ENCODE measurements at regions not wholly inside any gene's neighbourhood (a gene's known extent, or its start where the extent isn't known, plus 50 kb on each side); places are given as distances from the start of the nearest gene placed in this dataset.
"Not testable (repeated sequence)": the region's sequence is repeated elsewhere in the genome, so short reads cannot be mapped to it uniquely, and the experiment has no call there.

GRCh38 chr15:77877869-77878577 lies 199.5 kb downstream of the TBC1D2B start:
- DNase-seq (ENCODE audit: low read depth): peak; percentile 37

GRCh38 chr15:77876107-77876820 lies 201.2 kb downstream of the TBC1D2B start:
- DNase-seq (ENCODE audit: low read depth): not testable (repeated sequence)

- peak; percentile 48 for DNase-seq (ENCODE audit: low read depth)
Observed at GRCh38 chr15:77875066-77875721, 202.3 kb downstream of the TBC1D2B start.

- DNase-seq (ENCODE audit: low read depth): no peak
Observed at GRCh38 chr15:77874063-77874462, 203.4 kb downstream of the TBC1D2B start.

GRCh38 chr15:77872521-77873425 lies 204.7 kb downstream of the TBC1D2B start:
- not testable (repeated sequence) for DNase-seq (ENCODE audit: low read depth)

GRCh38 chr15:77871852-77872371 lies 205.6 kb downstream of the TBC1D2B start:
- DNase-seq (ENCODE audit: low read depth): no peak

- peak; percentile 54 for DNase-seq (ENCODE audit: low read depth)
Observed at GRCh38 chr15:77870195-77871065, 207.1 kb downstream of the TBC1D2B start.

GRCh38 chr15:77869021-77869895 lies 208.3 kb downstream of the TBC1D2B start:
- DNase-seq (ENCODE audit: low read depth): peak; percentile 57

- not testable (repeated sequence) for DNase-seq (ENCODE audit: low read depth)
Observed at GRCh38 chr15:77868048-77868629, 209.4 kb downstream of the TBC1D2B start.

GRCh38 chr15:77867266-77868047 lies 210.1 kb downstream of the TBC1D2B start:
- DNase-seq (ENCODE audit: low read depth): no peak

GRCh38 chr15:77866596-77867125 lies 210.8 kb downstream of the TBC1D2B start:
- no peak for DNase-seq (ENCODE audit: low read depth)

GRCh38 chr15:77866186-77866585 lies 211.3 kb downstream of the TBC1D2B start:
- DNase-seq (ENCODE audit: low read depth): no peak

GRCh38 chr15:77865701-77866100 lies 211.8 kb downstream of the TBC1D2B start:
- DNase-seq (ENCODE audit: low read depth): no peak

- DNase-seq (ENCODE audit: low read depth): no peak
Observed at GRCh38 chr15:77865106-77865610, 212.4 kb downstream of the TBC1D2B start.

- no peak for DNase-seq (ENCODE audit: low read depth)
Observed at GRCh38 chr15:77864211-77865105, 213.1 kb downstream of the TBC1D2B start.

- DNase-seq (ENCODE audit: low read depth): no peak
Observed at GRCh38 chr15:77863491-77864105, 213.9 kb downstream of the TBC1D2B start.

Measured in RPMI7951 (cell line).